ENCODE measurements at regions not wholly inside any gene's neighbourhood (a gene's known extent, or its start where the extent isn't known, plus 50 kb on each side); places are given as distances from the start of the nearest gene placed in this dataset.
"Not testable (repeated sequence)": the region's sequence is repeated elsewhere in the genome, so short reads cannot be mapped to it uniquely, and the experiment has no call there.

- DNase-seq (ENCODE audit: low read depth in 1 of 2, low spot score in 1 of 2): no peak
These were observed 693.2 kb upstream of the SLC8A1 start for GRCh38 chr2:41145066-41145465.

GRCh38 chr2:41149054-41149453 lies 697.2 kb upstream of the SLC8A1 start:
- DNase-seq (ENCODE audit: low read depth in 1 of 2, low spot score in 1 of 2): no peak

DNA sequence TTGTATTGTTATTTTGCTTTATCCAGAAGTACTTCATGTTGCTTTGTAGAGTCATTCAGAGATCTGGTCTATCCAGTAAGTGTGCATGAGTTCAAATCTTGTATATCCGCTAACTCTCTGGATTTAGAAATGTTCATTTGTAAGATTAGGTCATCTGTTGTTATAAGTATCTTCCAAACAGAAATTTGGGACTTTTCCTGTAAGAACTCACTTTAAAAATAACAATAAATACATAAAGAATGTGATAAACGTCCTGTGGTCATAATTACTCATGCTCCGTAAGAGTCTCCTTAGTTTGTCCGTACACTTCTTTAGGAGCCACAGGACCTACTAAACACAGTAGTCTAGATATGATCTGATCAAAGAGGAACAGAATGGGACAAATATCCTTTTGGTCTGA lies 699.9 kb upstream of the SLC8A1 start:
- no peak for DNase-seq (ENCODE audit: low read depth in 1 of 2, low spot score in 1 of 2)

GRCh38 chr2:41152318-41152717 lies 700.4 kb upstream of the SLC8A1 start:
- DNase-seq (ENCODE audit: low read depth in 1 of 2, low spot score in 1 of 2): no peak

- DNase-seq (ENCODE audit: low read depth in 1 of 2, low spot score in 1 of 2): no peak
These were observed 708.5 kb upstream of the SLC8A1 start for GRCh38 chr2:41160439-41160838.

DNA sequence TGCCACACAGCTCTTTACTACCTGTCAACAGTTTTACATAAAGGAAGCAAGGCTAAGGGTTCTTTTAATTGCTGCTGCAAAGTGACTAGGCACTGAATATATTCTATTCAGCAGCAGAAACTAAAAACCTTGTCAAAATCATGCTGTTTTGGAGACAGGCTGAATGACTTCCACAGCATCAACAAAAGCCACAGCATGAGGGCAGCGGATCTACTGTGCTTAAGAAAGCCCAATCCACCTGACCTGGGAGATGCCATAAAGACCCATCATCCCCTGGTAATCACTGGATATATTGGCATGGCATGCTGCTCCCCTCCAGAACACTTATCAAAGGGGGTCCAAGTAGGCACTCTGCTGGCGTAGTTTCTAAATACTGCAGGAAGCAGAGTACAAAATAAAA lies 715.1 kb upstream of the SLC8A1 start:
- no peak for DNase-seq (ENCODE audit: low read depth in 1 of 2, low spot score in 1 of 2)

- DNase-seq (ENCODE audit: low read depth in 1 of 2, low spot score in 1 of 2): no peak
These were observed 717.9 kb upstream of the SLC8A1 start for GRCh38 chr2:41169744-41170143.

DNA sequence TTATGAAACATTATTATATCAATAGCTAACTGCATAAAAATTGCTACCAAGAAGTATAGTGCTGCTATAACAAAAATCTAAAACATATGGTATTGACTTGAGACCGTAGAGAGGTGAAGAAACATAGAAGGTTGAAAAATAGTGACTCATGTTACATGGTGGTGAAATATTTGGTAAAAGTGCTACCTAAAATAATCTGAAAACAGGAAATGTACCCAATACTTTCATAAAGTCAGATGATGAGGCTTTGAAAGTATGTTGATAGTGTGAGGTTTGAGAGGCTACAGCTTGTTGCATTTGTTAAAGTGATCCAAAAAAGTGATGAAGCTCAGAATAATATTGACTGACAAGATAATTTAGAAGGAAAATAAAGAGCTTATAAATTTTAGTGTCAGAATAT lies 718.7 kb upstream of the SLC8A1 start:
- DNase-seq (ENCODE audit: low read depth in 1 of 2, low spot score in 1 of 2): no peak

DNA sequence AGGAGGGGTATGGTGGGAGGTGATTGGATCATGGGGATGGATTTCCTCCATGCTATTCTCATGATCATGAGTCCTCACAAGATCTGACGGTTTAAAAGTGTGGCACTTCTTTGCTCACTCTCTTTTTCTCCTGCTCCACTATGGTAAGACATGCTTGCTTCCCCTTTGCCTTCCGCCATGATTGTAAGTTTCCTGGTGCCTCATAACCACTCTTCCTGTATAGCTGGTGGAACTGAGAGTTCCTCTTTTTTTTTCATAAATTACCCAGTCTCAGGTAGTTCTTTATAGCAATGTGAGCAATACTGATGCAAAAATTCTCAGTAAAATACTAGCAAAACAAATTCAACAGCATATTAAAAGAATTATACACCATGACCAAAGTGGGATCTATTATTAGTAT lies 728.5 kb upstream of the SLC8A1 start:
- DNase-seq (ENCODE audit: low read depth in 1 of 2, low spot score in 1 of 2): no peak

GRCh38 chr2:41182961-41183360 lies 731.1 kb upstream of the SLC8A1 start:
- no peak for DNase-seq (ENCODE audit: low read depth in 1 of 2, low spot score in 1 of 2)

DNA sequence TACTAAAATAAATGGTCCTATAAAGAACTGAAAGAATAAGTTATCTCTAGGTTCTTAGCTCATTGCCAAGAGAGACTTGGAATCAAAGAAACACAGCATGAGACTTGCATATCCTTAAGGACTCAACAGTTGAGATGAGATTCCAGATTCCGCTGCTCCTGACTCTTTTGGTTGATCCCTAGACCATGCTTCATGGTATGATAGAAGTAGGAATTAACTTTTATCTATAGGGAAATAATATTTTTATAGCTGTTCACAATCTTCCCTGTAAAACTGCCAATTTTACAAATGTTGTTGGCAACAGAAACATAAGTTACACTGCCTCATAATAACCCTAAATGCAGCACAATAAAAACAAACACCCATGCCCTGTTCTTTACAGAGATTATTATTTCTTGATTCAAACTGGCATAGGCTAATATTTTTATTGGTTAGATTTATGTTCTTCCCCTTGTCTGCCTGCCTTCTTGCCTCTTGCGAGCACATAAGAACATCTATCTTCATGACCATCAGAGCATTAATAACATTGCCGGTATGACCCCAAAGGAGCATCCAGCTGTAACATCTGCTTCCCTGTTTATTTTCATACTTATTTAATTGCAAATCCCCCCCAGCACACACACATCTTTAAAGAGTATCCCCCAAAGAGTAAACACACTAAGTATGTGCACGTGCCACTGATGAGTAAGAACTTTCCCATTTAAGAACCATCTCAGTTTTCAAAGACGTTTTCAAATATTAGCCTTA lies 735.7 kb upstream of the SLC8A1 start:
- DNase-seq (ENCODE audit: low read depth in 1 of 2, low spot score in 1 of 2): no peak

GRCh38 chr2:41194230-41194629 lies 742.3 kb upstream of the SLC8A1 start:
- no peak for DNase-seq (ENCODE audit: low read depth in 1 of 2, low spot score in 1 of 2)

GRCh38 chr2:41197781-41198180 lies 745.9 kb upstream of the SLC8A1 start:
- DNase-seq (ENCODE audit: low read depth in 1 of 2, low spot score in 1 of 2): no peak

- no peak for DNase-seq (ENCODE audit: low read depth in 1 of 2, low spot score in 1 of 2)
These were observed 747.4 kb upstream of the SLC8A1 start for GRCh38 chr2:41199334-41199733.

- DNase-seq (ENCODE audit: low read depth in 1 of 2, low spot score in 1 of 2): no peak
These were observed 752.4 kb upstream of the SLC8A1 start for GRCh38 chr2:41204315-41204714.

- DNase-seq (ENCODE audit: low read depth in 1 of 2, low spot score in 1 of 2): no peak
These were observed 754.1 kb upstream of the SLC8A1 start for GRCh38 chr2:41206004-41206403.

GRCh38 chr2:41207578-41207977 lies 755.7 kb upstream of the SLC8A1 start:
- no peak for DNase-seq (ENCODE audit: low read depth in 1 of 2, low spot score in 1 of 2)

DNA sequence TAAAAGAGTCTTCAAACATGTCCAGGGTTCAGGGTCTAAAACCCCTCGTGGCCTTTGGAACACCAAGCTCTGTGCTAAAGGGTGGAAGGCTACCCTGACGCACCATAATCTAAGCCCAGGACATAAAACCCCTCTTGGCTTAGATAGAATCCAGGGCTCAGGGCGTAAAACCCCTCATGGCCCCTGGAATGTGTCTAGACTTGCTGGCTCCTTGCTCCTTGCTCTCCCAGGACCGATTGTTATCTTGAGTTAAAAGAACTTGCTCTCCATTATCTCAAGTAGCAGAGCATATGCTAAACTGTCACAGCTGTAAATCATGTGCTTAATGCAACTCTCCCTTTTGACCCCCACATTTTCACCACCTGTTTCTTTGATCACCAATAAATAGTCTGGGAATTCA lies 758.1 kb upstream of the SLC8A1 start:
- DNase-seq (ENCODE audit: low read depth in 1 of 2, low spot score in 1 of 2): not testable (repeated sequence)

- DNase-seq (ENCODE audit: low read depth in 1 of 2, low spot score in 1 of 2): no peak
These were observed 765.1 kb upstream of the SLC8A1 start for GRCh38 chr2:41216978-41217377.

DNA sequence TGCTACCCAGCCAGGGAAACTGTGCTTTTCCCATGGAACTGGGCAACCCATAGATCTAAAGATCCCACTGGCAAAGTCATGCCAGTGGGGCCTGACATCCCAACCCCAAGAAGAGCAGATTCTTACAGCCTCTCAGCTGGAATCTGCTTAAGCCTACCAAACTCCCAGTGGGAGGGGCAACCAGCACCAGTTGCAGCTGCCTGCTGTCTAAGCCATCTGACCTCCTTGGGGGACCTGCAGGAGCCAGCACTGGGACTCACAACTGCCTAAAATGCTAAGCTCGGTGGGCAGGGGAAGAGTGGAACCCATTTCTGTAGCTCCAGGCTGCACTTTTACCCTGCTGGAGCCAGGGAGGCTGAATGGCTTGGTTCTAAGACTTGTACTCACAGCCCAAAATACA lies 770.7 kb upstream of the SLC8A1 start:
- DNase-seq (ENCODE audit: low read depth in 1 of 2, low spot score in 1 of 2): no peak

GRCh38 chr2:41234093-41234492 lies 782.2 kb upstream of the SLC8A1 start:
- no peak for DNase-seq (ENCODE audit: low read depth in 1 of 2, low spot score in 1 of 2)

- DNase-seq (ENCODE audit: low read depth in 1 of 2, low spot score in 1 of 2): no peak
These were observed 789.6 kb upstream of the SLC8A1 start for GRCh38 chr2:41241325-41242000.

GRCh38 chr2:41242001-41242331 lies 790.1 kb upstream of the SLC8A1 start:
- DNase-seq (ENCODE audit: low read depth in 1 of 2, low spot score in 1 of 2): no peak
